ENCODE measurements at regions not wholly inside any gene's neighbourhood (a gene's known extent, or its start where the extent isn't known, plus 50 kb on each side); places are given as distances from the start of the nearest gene placed in this dataset.

DNA sequence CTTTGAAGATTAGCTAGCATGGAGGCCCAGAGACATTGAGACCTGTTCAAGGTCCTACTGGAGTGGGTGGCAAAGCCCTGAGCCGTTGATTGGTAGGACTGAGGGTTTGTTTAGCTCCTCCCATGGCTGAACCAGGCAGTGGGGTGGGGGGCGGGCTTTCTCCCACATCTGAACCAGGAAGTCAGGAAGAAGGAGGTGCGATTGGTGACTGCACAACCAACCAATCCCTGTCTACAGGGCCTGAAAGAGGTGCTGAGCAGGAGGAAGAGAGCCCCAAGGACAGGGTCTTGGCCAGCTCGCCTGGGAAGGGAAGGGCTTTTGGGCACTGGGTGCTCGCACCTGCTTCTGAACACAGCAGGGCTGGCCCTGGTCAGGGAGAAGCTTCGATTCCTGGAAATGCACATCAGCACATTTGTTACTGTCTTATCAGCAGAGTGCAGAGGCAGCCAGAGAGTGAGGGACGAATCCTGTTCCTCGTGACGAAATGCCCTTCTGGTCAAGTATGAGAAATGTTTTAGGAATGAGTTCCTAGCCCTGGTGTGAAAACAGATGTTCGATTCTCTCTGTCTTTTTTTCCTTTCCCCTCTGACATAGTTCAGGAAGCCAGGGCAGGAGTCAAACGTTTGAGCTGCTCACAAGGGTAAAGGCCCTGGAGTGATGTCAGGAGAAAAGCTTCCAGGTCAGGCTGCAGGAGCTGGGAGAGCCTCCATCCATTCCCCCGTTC lies 294.8 kb upstream of the KLF4 start:
- TF ChIP-seq, protein P1, sequence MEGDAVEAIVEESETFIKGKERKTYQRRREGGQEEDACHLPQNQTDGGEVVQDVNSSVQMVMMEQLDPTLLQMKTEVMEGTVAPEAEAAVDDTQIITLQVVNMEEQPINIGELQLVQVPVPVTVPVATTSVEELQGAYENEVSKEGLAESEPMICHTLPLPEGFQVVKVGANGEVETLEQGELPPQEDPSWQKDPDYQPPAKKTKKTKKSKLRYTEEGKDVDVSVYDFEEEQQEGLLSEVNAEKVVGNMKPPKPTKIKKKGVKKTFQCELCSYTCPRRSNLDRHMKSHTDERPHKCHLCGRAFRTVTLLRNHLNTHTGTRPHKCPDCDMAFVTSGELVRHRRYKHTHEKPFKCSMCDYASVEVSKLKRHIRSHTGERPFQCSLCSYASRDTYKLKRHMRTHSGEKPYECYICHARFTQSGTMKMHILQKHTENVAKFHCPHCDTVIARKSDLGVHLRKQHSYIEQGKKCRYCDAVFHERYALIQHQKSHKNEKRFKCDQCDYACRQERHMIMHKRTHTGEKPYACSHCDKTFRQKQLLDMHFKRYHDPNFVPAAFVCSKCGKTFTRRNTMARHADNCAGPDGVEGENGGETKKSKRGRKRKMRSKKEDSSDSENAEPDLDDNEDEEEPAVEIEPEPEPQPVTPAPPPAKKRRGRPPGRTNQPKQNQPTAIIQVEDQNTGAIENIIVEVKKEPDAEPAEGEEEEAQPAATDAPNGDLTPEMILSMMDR (IDR thresholded peaks at IDR 0.05): no peak
- TF ChIP-seq POLR2A (IDR thresholded peaks at IDR 0.05): no peak
- no peak for TF ChIP-seq EP300 (IDR thresholded peaks at IDR 0.05; ENCODE audit: low read depth)
- no peak for TF ChIP-seq POLR2AphosphoS5 (IDR thresholded peaks at IDR 0.05)

Measured in transverse colon (tissue), 4 donors.